ENCODE measurements at regions not wholly inside any gene's neighbourhood (a gene's known extent, or its start where the extent isn't known, plus 50 kb on each side); places are given as distances from the start of the nearest gene placed in this dataset.

DNA sequence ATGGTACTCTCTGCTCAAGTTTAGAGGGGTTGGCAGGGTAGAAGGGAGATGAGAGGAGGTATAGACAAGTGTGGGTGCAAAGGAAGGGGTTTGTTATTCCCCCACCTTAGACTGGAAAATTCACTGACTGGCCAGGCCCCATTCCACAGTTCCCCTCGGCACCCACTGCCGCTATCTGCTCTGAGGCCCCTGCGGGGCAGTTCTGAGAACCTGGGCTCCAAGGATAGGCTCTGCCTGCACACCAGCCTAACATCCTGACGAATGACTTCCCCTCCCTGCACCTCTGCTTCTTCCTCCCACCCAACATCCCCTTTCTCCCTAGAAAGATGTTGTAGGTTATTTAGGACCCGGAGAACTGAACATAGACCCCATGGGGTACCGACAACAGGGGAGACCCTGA lies 303.9 kb upstream of the HDAC4 start:
- Mint-ChIP-seq H3K4me3 (no peak overlapping the region), H3K27ac (no peak overlapping the region), H3K27me3 (ENCODE audit: insufficient read depth, low read depth, poor library complexity) (peaks cover 3% of the 10 kb centered on the region), H3K4me1 (peaks cover 7% of the 10 kb centered on the region), H3K36me3 (ENCODE audit: low read depth) (no peaks in the 10 kb centered on the region; the same call in 2 of the 3 replicates), H3K9me3 (no peaks in the 10 kb centered on the region; the same call in 2 of the 3 replicates)
- 0 out of 2 replicates have a peak, but pooled peaks cover 2% of the 10 kb centered on the region for H3K9me2 ChIP-seq (ENCODE audit: insufficient read depth)
- H3K4me1 ChIP-seq (ENCODE audit: insufficient read depth) = no peaks in the 10 kb centered on the region
- H2AFZ ChIP-seq = no peak overlapping the region
- H4K20me1 ChIP-seq (replicated peaks; ENCODE audit: insufficient read depth) = no peaks in the 10 kb centered on the region
- H3K79me2 ChIP-seq (replicated peaks; ENCODE audit: insufficient read depth) = no peaks in the 10 kb centered on the region
- H3K4me3 ChIP-seq = no peak overlapping the region
- H3F3A ChIP-seq (replicated peaks; ENCODE audit: low read depth) = no peaks in the 10 kb centered on the region
- TF ChIP-seq POLR2AphosphoS5 (IDR thresholded peaks at IDR 0.05; ENCODE audit: low read depth) (no peak), EZH2phosphoT487 (IDR thresholded peaks at IDR 0.05; ENCODE audit: unreplicated experiment) (no peak), JUNB (IDR thresholded peaks at IDR 0.05; ENCODE audit: unreplicated experiment) (no peak), EZH2 (IDR thresholded peaks at IDR 0.05; ENCODE audit: low read depth, unreplicated experiment) (no peak), ZNF114 (CRISPR knock-in tag; IDR thresholded peaks at IDR 0.05) (no peak), CREB1 (CRISPR knock-in tag; IDR thresholded peaks at IDR 0.05; ENCODE audit: low read depth) (no peak), NANOG (IDR thresholded peaks at IDR 0.05; ENCODE audit: borderline replicate concordance) (no peak), ZNF331 (CRISPR knock-in tag; IDR thresholded peaks at IDR 0.05; ENCODE audit: low read depth) (no peak), STAT1 (IDR thresholded peaks at IDR 0.05; ENCODE audit: unreplicated experiment) (no peak)
- TF ChIP-seq, protein P1, sequence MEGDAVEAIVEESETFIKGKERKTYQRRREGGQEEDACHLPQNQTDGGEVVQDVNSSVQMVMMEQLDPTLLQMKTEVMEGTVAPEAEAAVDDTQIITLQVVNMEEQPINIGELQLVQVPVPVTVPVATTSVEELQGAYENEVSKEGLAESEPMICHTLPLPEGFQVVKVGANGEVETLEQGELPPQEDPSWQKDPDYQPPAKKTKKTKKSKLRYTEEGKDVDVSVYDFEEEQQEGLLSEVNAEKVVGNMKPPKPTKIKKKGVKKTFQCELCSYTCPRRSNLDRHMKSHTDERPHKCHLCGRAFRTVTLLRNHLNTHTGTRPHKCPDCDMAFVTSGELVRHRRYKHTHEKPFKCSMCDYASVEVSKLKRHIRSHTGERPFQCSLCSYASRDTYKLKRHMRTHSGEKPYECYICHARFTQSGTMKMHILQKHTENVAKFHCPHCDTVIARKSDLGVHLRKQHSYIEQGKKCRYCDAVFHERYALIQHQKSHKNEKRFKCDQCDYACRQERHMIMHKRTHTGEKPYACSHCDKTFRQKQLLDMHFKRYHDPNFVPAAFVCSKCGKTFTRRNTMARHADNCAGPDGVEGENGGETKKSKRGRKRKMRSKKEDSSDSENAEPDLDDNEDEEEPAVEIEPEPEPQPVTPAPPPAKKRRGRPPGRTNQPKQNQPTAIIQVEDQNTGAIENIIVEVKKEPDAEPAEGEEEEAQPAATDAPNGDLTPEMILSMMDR (conservative IDR thresholded peaks at IDR 0.05; ENCODE audit: low read depth in 2 of 2) = no peak
- TF ChIP-seq, protein P2, sequence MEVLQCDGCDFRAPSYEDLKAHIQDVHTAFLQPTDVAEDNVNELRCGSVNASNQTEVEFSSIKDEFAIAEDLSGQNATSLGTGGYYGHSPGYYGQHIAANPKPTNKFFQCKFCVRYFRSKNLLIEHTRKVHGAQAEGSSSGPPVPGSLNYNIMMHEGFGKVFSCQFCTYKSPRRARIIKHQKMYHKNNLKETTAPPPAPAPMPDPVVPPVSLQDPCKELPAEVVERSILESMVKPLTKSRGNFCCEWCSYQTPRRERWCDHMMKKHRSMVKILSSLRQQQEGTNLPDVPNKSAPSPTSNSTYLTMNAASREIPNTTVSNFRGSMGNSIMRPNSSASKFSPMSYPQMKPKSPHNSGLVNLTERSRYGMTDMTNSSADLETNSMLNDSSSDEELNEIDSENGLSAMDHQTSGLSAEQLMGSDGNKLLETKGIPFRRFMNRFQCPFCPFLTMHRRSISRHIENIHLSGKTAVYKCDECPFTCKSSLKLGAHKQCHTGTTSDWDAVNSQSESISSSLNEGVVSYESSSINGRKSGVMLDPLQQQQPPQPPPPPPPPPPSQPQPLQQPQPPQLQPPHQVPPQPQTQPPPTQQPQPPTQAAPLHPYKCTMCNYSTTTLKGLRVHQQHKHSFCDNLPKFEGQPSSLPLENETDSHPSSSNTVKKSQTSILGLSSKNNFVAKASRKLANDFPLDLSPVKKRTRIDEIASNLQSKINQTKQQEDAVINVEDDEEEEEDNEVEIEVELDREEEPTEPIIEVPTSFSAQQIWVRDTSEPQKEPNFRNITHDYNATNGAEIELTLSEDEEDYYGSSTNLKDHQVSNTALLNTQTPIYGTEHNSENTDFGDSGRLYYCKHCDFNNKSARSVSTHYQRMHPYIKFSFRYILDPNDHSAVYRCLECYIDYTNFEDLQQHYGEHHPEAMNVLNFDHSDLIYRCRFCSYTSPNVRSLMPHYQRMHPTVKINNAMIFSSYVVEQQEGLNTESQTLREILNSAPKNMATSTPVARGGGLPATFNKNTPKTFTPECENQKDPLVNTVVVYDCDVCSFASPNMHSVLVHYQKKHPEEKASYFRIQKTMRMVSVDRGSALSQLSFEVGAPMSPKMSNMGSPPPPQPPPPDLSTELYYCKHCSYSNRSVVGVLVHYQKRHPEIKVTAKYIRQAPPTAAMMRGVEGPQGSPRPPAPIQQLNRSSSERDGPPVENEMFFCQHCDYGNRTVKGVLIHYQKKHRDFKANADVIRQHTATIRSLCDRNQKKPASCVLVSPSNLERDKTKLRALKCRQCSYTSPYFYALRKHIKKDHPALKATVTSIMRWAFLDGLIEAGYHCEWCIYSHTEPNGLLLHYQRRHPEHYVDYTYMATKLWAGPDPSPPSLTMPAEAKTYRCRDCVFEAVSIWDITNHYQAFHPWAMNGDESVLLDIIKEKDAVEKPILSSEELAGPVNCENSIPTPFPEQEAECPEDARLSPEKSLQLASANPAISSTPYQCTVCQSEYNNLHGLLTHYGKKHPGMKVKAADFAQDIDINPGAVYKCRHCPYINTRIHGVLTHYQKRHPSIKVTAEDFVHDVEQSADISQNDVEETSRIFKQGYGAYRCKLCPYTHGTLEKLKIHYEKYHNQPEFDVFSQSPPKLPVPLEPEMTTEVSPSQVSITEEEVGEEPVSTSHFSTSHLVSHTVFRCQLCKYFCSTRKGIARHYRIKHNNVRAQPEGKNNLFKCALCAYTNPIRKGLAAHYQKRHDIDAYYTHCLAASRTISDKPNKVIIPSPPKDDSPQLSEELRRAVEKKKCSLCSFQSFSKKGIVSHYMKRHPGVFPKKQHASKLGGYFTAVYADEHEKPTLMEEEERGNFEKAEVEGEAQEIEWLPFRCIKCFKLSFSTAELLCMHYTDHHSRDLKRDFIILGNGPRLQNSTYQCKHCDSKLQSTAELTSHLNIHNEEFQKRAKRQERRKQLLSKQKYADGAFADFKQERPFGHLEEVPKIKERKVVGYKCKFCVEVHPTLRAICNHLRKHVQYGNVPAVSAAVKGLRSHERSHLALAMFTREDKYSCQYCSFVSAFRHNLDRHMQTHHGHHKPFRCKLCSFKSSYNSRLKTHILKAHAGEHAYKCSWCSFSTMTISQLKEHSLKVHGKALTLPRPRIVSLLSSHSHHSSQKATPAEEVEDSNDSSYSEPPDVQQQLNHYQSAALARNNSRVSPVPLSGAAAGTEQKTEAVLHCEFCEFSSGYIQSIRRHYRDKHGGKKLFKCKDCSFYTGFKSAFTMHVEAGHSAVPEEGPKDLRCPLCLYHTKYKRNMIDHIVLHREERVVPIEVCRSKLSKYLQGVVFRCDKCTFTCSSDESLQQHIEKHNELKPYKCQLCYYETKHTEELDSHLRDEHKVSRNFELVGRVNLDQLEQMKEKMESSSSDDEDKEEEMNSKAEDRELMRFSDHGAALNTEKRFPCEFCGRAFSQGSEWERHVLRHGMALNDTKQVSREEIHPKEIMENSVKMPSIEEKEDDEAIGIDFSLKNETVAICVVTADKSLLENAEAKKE (CRISPR knock-in tag; IDR thresholded peaks at IDR 0.05) = no peak
- TF ChIP-seq, protein P3, sequence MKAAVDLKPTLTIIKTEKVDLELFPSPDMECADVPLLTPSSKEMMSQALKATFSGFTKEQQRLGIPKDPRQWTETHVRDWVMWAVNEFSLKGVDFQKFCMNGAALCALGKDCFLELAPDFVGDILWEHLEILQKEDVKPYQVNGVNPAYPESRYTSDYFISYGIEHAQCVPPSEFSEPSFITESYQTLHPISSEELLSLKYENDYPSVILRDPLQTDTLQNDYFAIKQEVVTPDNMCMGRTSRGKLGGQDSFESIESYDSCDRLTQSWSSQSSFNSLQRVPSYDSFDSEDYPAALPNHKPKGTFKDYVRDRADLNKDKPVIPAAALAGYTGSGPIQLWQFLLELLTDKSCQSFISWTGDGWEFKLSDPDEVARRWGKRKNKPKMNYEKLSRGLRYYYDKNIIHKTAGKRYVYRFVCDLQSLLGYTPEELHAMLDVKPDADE (IDR thresholded peaks at IDR 0.05) = no peak
- TF ChIP-seq, protein P4, sequence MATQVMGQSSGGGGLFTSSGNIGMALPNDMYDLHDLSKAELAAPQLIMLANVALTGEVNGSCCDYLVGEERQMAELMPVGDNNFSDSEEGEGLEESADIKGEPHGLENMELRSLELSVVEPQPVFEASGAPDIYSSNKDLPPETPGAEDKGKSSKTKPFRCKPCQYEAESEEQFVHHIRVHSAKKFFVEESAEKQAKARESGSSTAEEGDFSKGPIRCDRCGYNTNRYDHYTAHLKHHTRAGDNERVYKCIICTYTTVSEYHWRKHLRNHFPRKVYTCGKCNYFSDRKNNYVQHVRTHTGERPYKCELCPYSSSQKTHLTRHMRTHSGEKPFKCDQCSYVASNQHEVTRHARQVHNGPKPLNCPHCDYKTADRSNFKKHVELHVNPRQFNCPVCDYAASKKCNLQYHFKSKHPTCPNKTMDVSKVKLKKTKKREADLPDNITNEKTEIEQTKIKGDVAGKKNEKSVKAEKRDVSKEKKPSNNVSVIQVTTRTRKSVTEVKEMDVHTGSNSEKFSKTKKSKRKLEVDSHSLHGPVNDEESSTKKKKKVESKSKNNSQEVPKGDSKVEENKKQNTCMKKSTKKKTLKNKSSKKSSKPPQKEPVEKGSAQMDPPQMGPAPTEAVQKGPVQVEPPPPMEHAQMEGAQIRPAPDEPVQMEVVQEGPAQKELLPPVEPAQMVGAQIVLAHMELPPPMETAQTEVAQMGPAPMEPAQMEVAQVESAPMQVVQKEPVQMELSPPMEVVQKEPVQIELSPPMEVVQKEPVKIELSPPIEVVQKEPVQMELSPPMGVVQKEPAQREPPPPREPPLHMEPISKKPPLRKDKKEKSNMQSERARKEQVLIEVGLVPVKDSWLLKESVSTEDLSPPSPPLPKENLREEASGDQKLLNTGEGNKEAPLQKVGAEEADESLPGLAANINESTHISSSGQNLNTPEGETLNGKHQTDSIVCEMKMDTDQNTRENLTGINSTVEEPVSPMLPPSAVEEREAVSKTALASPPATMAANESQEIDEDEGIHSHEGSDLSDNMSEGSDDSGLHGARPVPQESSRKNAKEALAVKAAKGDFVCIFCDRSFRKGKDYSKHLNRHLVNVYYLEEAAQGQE (IDR thresholded peaks at IDR 0.05; ENCODE audit: unreplicated experiment) = no peak
- H3K27me3 ChIP-seq (ENCODE audit: insufficient read depth) = no peaks in the 10 kb centered on the region
- no peak overlapping the region for H3K27ac ChIP-seq (ENCODE audit: low read depth)
- no peak for ATAC-seq
- no peaks in the 10 kb centered on the region for H3K36me3 ChIP-seq (ENCODE audit: insufficient read depth)
- H3K4me2 ChIP-seq = no peak overlapping the region
- DNase-seq (ENCODE audit: low spot score) = no peak
